ENCODE measurements at regions not wholly inside any gene's neighbourhood (a gene's known extent, or its start where the extent isn't known, plus 50 kb on each side); places are given as distances from the start of the nearest gene placed in this dataset.

- Histone ChIP-seq H3K4me1 (ENCODE audit: insufficient read depth, low read length) (peaks cover 3% of the 10 kb centered on the region; the same call in 1 of the 2 replicates), H2AK5ac (ENCODE audit: insufficient read length, low read length) (no peak overlapping the region), H3K79me2 (ENCODE audit: insufficient read depth, low read length) (no peaks in the 10 kb centered on the region), H2BK120ac (ENCODE audit: low read depth, low read length, poor library complexity, severe bottlenecking) (no peak overlapping the region), H3K9ac (ENCODE audit: extremely low read depth, insufficient read length, low read length) (no peak overlapping the region), H3K23ac (ENCODE audit: insufficient read length, low read depth, low read length) (no peak overlapping the region), H3K14ac (ENCODE audit: insufficient read depth, low read length) (no peak overlapping the region), H4K8ac (replicated peaks; ENCODE audit: insufficient read length, low read depth, low read length) (no peak overlapping the region), H2BK20ac (ENCODE audit: low read depth, low read length, poor library complexity, severe bottlenecking) (no peak overlapping the region), H4K91ac (ENCODE audit: insufficient read length, low read depth, low read length) (no peak overlapping the region), H3K27ac (ENCODE audit: insufficient read length, low read depth, low read length) (no peak overlapping the region), H2BK12ac (ENCODE audit: insufficient read length, low read depth, low read length) (no peak overlapping the region), H3T11ph (ENCODE audit: low read length) (no peak overlapping the region), H3K4ac (ENCODE audit: low read depth, low read length) (no peak overlapping the region), H3K4me2 (ENCODE audit: insufficient read depth, insufficient read length, low read length) (no peak overlapping the region), H4K5ac (ENCODE audit: insufficient read length, low read depth, low read length) (no peak overlapping the region), H2BK15ac (ENCODE audit: low read depth, low read length) (no peak overlapping the region), H3K18ac (ENCODE audit: insufficient read length, low read depth, low read length) (no peak overlapping the region), H3K56ac (ENCODE audit: insufficient read length, low read depth, low read length) (no peak overlapping the region), H3K23me2 (ENCODE audit: insufficient read length, low read depth, low read length, poor library complexity, severe bottlenecking) (no peaks in the 10 kb centered on the region), H3K27me3 (ENCODE audit: insufficient read depth, low read length) (no peaks in the 10 kb centered on the region), H4K20me1 (ENCODE audit: control insufficient read depth, insufficient read depth, insufficient read length) (no peaks in the 10 kb centered on the region), H2BK5ac (ENCODE audit: insufficient read length, low read length) (no peak overlapping the region), H3K9me3 (ENCODE audit: control insufficient read depth, low read depth, low read length) (no peaks in the 10 kb centered on the region), H2AFZ (ENCODE audit: low read length) (peak overlapping the region; percentile 65), H3K79me1 (ENCODE audit: insufficient read depth, low read depth, low read length, poor library complexity, severe bottlenecking) (no peaks in the 10 kb centered on the region)
- no peak overlapping the region for H3K4me3 Mint-ChIP-seq
- no CpG with 5 or more reads among the region's 4 CpGs for WGBS (ENCODE audit: extremely low coverage, insufficient read length, low lambda C conversion rate)
- no peaks in the 10 kb centered on the region for H3K27me3 Mint-ChIP-seq (ENCODE audit: low read depth)
- peaks cover 0 to 4% (median 0%) of the 10 kb centered on the region in 3 experiments; a peak in 1 of 7 replicates for H3K36me3 Mint-ChIP-seq (ENCODE audit: insufficient read depth in 1 of 3, low read depth in 3 of 3)
- TF ChIP-seq CTCF (conservative IDR thresholded peaks at IDR 0.05) = no peak
- no peak overlapping the region; a peak in 1 of 7 replicates for H3K27ac Mint-ChIP-seq
- peaks cover 13 to 19% of the 10 kb centered on the region in 2 experiments for H3K4me1 Mint-ChIP-seq
- H3K9me3 Mint-ChIP-seq = no peaks in the 10 kb centered on the region
- no peak for DNase-seq
Observed at GRCh38 chr13:53507741-53508140, 479.1 kb downstream of the OLFM4 start.

Data from H9 (cell line).